COLO829 (cell line): ENCODE measurements at regions not wholly inside any gene's neighbourhood (a gene's known extent, or its start where the extent isn't known, plus 50 kb on each side); places are given as distances from the start of the nearest gene placed in this dataset.
"Not testable (repeated sequence)": the region's sequence is repeated elsewhere in the genome, so short reads cannot be mapped to it uniquely, and the experiment has no call there.

Experiments used
- DNase-seq: peaks from one replicate; pipeline ENCODE4 v3.0.0; 2012; ENCODE audit warnings: low spot score

DNA sequence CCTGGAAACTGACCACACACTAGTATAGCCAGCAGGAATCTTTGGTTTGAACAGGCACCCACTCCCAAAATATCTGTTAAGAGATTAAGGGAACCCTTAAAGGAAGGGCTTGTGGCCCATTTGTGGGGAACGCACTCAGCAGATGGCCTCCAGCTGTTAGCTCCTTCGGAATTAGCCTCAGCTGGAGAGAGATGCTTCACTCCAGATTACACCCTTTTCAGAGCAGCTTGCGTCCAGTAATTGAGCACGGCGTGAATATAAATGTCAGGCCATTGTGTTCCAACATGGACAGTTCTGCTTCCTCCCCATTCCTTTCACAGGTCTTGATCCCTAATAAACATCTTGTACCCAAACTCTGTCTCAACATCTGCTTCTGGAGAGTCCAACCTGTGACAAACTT lies 397.8 kb downstream of the SEC23A start:
- no peak for DNase-seq

DNA sequence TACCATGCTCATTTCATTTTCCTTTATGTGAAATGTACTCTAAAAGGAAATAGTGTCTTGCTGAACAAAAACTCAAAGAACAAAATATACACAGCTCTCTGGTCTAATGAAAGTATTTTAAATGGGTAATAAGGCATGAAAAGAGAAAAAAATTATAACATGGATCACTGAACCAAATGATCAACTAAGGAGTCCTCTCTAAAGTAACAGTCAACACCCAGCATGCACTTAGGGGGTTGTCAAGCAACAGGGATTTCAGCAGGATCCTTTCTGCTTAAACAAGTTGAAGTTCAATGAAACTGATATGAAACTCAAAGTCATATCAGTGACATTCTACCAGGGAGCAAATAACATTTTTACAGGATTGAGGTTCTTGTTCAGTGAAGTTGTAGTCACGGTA lies 398.8 kb downstream of the SEC23A start:
- DNase-seq = no peak

- DNase-seq = no peak
Observed at GRCh38 chr14:38696925-38697324, 406.1 kb downstream of the SEC23A start.

DNA sequence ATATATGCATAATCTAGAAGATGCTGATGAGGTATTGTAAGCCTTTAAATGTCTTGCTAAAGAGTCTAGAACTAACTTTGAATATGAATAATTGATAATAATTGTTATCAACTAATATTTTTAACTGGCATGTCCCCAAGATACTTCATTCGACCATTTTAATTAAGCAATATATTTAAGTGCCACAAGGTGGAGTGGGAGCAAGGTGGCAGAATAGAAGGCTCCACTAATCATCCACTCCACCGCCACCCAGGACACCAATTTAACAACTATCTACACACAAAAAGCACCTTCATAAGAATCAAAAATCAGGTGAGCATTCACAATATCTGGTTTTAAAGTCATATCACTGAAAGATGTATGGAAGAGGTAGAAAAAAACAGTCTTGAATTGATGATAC lies 409.6 kb downstream of the SEC23A start:
- DNase-seq = no peak

GRCh38 chr14:38669027-38669426 lies 413.1 kb upstream of the CLEC14A start:
- no peak for DNase-seq

- no peak for DNase-seq
Observed at GRCh38 chr14:38663382-38663781, 407.5 kb upstream of the CLEC14A start.

GRCh38 chr14:38662781-38663180 lies 406.9 kb upstream of the CLEC14A start:
- DNase-seq = no peak

GRCh38 chr14:38646391-38646790 lies 390.5 kb upstream of the CLEC14A start:
- DNase-seq = no peak

DNA sequence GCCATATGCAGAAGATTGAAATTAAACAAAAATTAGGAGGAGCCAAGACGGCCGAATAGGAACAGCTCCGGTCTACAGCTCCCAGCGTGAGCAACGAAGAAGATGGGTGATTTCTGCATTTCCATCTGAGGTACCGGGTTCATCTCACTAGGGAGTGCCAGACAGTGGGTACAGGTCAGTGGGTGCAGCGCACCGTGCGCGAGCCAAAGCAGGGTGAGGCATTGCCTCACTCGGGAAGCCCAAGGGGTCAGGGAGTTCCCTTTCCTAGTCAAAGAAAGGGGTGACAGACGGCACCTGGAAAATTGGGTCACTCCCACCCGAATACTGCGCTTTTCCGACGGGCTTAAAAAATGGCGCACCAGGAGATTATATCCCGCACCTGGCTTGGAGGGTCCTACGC lies 379.0 kb upstream of the CLEC14A start:
- DNase-seq = not testable (repeated sequence)

DNA sequence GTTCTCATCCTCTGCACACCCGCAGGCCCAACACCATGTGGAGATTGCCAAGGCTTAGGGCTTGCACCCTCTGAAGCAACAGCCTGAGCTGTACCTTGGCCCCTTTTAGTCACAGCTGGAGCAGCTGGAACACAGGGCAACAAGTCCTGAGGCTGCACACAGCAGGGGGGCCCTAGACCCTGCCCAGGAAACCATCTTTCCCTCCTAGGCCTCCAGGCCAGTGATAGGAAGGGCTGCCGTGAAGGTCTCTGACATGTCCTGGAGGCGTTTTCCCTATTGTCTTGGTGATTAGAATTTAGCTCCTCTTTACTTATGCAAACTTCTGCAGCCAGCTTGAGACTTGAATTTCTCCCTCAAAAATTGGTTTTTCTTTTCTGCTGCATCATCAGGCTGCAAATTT lies 373.5 kb upstream of the CLEC14A start:
- DNase-seq = no peak

- DNase-seq = no peak
Observed at GRCh38 chr14:38627163-38627562, 371.3 kb upstream of the CLEC14A start.

DNA sequence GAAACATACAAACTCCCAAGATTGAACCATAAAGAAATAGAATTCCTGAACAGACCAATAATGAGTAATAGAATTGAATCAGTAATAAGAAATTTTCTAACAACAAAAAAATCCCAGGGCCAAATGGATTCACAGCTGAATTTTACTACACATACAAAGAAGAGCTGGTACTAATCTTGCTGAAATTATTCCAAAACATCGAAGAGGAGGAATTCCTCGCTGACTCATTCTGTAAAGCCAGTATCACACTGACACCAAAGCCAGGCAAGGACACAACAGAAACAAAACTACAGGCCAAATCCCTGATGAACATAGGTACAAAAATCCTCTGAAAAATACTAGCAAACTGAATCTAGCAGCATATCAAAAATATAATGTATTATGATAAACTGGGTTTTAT lies 367.8 kb upstream of the CLEC14A start:
- DNase-seq = no peak

DNA sequence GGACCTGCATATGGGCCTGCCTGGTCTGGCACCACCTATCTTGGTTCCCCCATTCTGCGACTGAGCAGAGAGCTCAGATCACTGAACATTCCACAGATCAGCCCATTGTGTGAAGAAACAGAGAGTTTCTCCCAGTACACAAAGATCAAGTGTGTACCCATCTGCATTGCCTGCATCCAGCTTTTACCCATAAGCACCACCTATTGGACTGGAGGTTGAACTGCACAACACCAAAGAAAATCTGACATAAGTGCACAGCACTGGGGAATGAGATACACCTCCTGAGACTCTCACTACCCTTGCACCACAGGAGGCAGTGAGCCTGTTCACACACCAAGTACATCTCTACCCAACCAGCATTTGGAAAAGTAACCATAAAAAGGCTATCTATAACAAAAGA lies 362.6 kb upstream of the CLEC14A start:
- no peak for DNase-seq

GRCh38 chr14:38616959-38617358 lies 361.1 kb upstream of the CLEC14A start:
- no peak for DNase-seq

DNA sequence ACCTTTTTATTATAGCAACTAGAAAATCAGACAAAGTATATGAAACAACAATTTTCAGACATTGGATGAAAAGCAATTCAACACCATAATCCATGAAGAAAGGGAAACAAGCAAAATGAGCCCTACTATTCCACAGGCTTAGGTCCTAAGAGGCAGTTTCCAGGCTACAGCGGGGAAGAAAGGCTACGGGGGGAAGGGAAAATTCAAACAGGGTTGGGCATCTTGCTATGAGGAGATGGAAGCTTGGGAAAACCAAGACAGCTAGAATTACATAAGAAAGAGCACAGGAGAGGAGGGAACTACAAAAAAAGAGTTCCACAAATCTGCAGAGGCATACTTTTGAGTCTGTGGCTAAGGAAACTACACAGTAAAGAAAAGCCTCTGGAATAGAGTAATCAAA lies 356.0 kb upstream of the CLEC14A start:
- no peak for DNase-seq

DNA sequence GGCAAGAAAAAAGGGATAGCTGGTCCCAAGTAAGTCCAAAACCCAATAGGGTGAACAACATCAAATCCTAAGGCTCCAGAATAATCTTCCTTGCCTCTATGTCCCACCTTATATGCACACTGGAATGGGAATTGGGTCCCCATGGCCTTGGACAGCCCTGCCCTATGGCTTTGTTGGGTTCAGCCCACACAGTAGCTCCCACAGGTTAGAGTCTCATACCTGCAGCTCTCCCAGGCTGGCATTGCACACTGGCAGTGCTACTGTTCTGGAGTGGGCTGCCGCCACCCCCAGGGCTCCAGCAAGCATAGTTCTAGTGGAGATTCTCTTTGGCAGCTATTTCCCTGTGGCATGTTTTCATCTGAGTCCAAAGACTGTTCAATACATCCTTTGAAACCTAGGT lies 352.4 kb upstream of the CLEC14A start:
- no peak for DNase-seq

GRCh38 chr14:38605193-38606114 lies 349.6 kb upstream of the CLEC14A start:
- no peak for DNase-seq

DNA sequence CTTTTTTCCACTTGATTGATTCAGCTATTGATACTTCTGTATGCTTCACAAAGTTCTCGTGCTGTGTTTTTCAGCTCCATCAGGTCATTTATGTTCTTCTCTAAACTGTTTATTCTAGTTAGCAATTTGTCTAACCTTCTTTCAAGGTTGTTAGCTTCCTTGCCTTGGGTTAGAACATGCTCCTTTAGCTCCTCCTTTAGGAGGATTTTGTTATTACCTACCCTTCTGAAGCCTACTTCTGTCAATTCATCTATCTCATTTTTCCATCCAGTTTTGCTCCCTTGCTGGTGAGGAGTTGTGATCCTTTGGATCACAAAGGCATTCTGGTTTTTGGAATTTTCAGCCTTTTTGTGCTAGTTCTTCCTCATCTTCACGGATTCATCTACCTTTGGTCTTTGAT lies 344.7 kb upstream of the CLEC14A start:
- DNase-seq = not testable (repeated sequence)

GRCh38 chr14:38593476-38593875 lies 337.6 kb upstream of the CLEC14A start:
- DNase-seq = no peak

DNA sequence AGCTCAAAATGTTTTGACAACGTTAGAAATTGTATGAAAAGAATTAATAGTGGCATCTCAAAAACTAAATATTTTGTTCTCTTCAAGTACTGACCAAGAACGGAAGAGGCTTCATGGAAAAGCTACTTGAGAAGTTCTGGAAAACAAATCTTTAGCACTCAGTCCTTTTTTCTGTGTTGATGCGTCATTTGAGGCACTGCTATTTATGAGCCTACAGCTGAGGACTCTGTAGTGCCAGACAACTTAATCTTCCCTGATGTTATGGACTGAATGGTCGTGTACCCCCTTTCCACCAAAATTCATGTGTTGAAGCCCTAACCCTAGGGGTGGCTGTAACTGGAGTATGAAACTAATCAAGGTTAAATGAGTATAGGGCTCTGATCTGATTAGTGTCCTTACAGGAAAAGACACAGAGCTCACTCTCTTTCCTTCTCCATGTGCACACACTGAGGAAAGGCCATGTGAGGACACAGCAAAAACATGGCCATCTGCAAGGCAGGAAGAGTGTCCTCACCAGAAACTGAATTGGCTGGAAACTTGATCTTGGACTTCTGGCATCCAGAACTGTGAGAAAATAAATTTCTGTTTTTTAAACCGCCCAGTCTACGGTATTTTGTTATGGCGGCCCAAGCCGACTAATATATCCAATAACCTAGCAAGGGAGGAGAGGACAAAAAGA lies 337.0 kb upstream of the CLEC14A start:
- DNase-seq = no peak

GRCh38 chr14:38589747-38590350 lies 334.0 kb upstream of the CLEC14A start:
- DNase-seq = no peak

DNA sequence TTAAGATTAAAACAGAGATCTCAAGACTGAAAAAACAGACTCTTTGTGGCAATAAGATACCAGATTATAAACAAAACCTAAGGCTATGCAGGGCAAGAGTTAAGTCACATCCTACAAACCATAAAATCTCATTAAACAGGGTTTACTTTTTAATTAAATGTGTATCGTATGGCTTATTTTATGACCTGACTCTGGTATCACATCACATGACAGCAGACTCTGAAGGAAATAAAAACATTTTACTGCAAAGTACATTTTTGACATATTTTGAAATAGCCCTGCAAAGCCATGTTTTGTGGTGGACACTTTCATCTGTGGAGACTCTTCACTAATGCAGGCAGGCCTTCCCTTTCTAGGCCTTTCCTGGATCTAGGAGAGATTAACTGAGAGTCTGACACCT lies 327.6 kb upstream of the CLEC14A start:
- no peak for DNase-seq

DNA sequence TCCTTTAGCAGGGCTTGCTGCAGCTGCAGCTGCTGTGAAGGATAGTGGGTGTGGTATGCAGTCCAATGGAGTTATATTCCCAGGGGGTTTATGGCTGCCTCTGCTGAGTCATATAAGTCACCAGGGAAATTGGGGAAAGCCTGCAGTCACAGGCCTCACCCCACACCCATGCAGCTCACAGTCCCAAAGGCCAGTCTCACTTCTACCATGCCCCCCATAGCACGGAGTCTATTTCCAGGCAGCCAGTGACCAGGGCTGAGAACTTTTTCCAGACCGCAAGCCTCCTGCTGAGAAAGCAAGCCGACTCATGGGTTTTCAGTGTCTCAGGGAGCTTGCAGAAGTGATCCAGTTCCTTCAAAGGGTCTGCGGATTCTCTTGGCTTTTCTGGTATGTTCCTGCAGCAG lies 322.4 kb upstream of the CLEC14A start:
- no peak for DNase-seq
